HCT116 (cell line): ENCODE measurements at regions not wholly inside any gene's neighbourhood (a gene's known extent, or its start where the extent isn't known, plus 50 kb on each side); places are given as distances from the start of the nearest gene placed in this dataset.

Experiments
- ATAC-seq: fragments of 200-7000 bp; cut with Tn5 transposase; 2 replicates; pipeline ENCODE4 v1.9.1; 2020; ENCODE audit warnings: mild to moderate bottlenecking, moderate library complexity
- BruUV-seq: library from RNA; stranded (reverse); fragments of 400-500 nt; replicated peaks from 2 replicates; lab custom pipeline; 2021; lab: Mats Ljungman, UMichigan
- CTCF ChIA-PET: fragments of 300-600 bp; sonication (Branson Sonifier 250); formaldehyde crosslinking; loops from one replicate; lab custom pipeline; 2021; ENCODE audit warnings: antibody characterized with exemption; lab: Charles Lee
- POLR2A ChIA-PET: fragments of 300-600, 350-600 bp; sonication (Branson Sonifier 250); formaldehyde crosslinking; loops from one replicate; lab custom pipeline; 2021; ENCODE audit warnings: antibody characterized with exemption; lab: Charles Lee
- RAD21 ChIA-PET, 2 experiments: fragments of 300-600 bp; sonication (Branson Sonifier 250); formaldehyde crosslinking; loops; one replicate each; lab custom pipeline; 2023; ENCODE audit warnings: low total read pairs in 2 of 2; ENCODE audit not compliant: uncharacterized antibody in 2 of 2, unreplicated experiment in 2 of 2, low non-redundant PET in 1 of 2; lab: Charles Lee
- DNase-seq: peaks from one replicate; pipeline ENCODE4 v3.0.0-alpha.2; 2010; ENCODE audit warnings: low read depth, low spot score
- H2AFZ ChIP-seq: fragments of 200-600 bp; shearing (Covaris generic), sonication (generic); 2 replicates; pipeline ENCODE4 v1.6.1; 2017; ENCODE audit warnings: low read depth, mixed run types, mixed read lengths, antibody characterized with exemption, low read length; ENCODE audit not compliant: poor library complexity, severe bottlenecking
- H3K27ac ChIP-seq: 2 replicates; pipeline ENCODE4 v1.5.1; 2012; ENCODE audit warnings: low read depth, low read length
- H3K27me3 ChIP-seq: fragments of 200-600 bp; sonication (generic); 2 replicates; pipeline ENCODE4 v1.6.1; 2016; ENCODE audit warnings: mixed run types, low read length, mixed read lengths; ENCODE audit not compliant: insufficient read depth
- H3K36me3 ChIP-seq, 2 experiments: fragments of 200-500 bp in 1 of 2; fragments of 200-600 bp in 1 of 2; sonication (Bioruptor generic) in 1 of 2; sonication (generic) in 1 of 2; 2 replicates each; pipeline versions ENCODE4 v1.5.1 to v1.6.1; 2014 to 2016; ENCODE audit warnings: low read length in 2 of 2, inconsistent platforms in 1 of 2, mixed read lengths in 1 of 2, mixed run types in 1 of 2; ENCODE audit not compliant: insufficient read depth in 2 of 2, control insufficient read depth in 1 of 2
- H3K4me1 ChIP-seq, 2 experiments: fragments of 200-600 bp in 1 of 2; sonication (generic) in 1 of 2; 2 replicates each; pipeline versions ENCODE4 v1.5.1 to v1.6.1; 2012 to 2017; ENCODE audit warnings: low read length in 2 of 2, inconsistent platforms in 1 of 2, mild to moderate bottlenecking in 1 of 2, mixed read lengths in 1 of 2, mixed run types in 1 of 2, moderate library complexity in 1 of 2; ENCODE audit not compliant: insufficient read depth in 2 of 2, control insufficient read depth in 1 of 2
- H3K4me2 ChIP-seq: fragments of 200-600 bp; sonication (generic); 2 replicates; pipeline ENCODE4 v1.6.1; 2017; ENCODE audit warnings: mixed run types, low read length, mixed read lengths
- H3K4me3 ChIP-seq, 2 experiments: fragments of 200-600 bp in 1 of 2; sonication (generic) in 1 of 2; replicated peaks in 1 of 2; 2 replicates each; pipeline ENCODE4 v1.5.1; 2011 to 2016; ENCODE audit warnings: low read length in 2 of 2, control low read depth in 1 of 2, low read depth in 1 of 2, mild to moderate bottlenecking in 1 of 2, mixed read lengths in 1 of 2, mixed run types in 1 of 2
- H3K79me2 ChIP-seq: fragments of 200-600 bp; sonication (generic); 2 replicates; pipeline ENCODE4 v1.6.1; 2017; ENCODE audit warnings: mild to moderate bottlenecking, mixed run types, low read length, moderate library complexity, mixed read lengths; ENCODE audit not compliant: insufficient read depth
- H3K9ac ChIP-seq: fragments of 200-600 bp; sonication (generic); 2 replicates; pipeline ENCODE4 v1.6.1; 2016; ENCODE audit warnings: low read length, mixed read lengths
- H3K9me2 ChIP-seq: fragments of 200-600 bp; sonication (generic), shearing (Covaris generic); 2 replicates; pipeline ENCODE4 v1.6.1; 2017; ENCODE audit warnings: mixed run types, mild to moderate bottlenecking, moderate library complexity; ENCODE audit not compliant: insufficient read depth
- H3K9me3 ChIP-seq, 2 experiments: fragments of 200-500 bp in 1 of 2; fragments of 200-600 bp in 1 of 2; sonication (Bioruptor generic) in 1 of 2; sonication (generic) in 1 of 2; 2 replicates each; pipeline ENCODE4 v1.6.1; 2014 to 2017; ENCODE audit warnings: low read length in 2 of 2, mixed read lengths in 2 of 2, inconsistent platforms in 1 of 2, low read depth in 1 of 2, mild to moderate bottlenecking in 1 of 2, mixed run types in 1 of 2, moderate library complexity in 1 of 2; ENCODE audit not compliant: control insufficient read depth in 1 of 2, insufficient read depth in 1 of 2
- H4K20me1 ChIP-seq: fragments of 200-600 bp; sonication (generic), shearing (Covaris generic); 2 replicates; pipeline ENCODE4 v1.6.1; 2017; ENCODE audit warnings: mixed run types, mild to moderate bottlenecking, moderate library complexity; ENCODE audit not compliant: insufficient read depth
- ATF3 ChIP-seq: IDR thresholded peaks from 2 replicates; pipeline ENCODE4 v1.6.1; 2012
- CBX3 ChIP-seq: IDR thresholded peaks from 2 replicates; pipeline ENCODE4 v1.6.1; 2012; ENCODE audit warnings: low read depth
- CEBPB ChIP-seq: IDR thresholded peaks from 2 replicates; pipeline ENCODE4 v1.6.1; 2012; ENCODE audit warnings: low read depth
- EGR1 ChIP-seq: IDR thresholded peaks from 2 replicates; pipeline ENCODE4 v1.6.1; 2012; ENCODE audit warnings: low read depth
- ELF1 ChIP-seq: IDR thresholded peaks from 2 replicates; pipeline ENCODE4 v1.6.1; 2012; ENCODE audit warnings: low read depth, borderline replicate concordance
- EZH2 ChIP-seq: fragments of 200-600 bp; sonication (generic); IDR thresholded peaks from 2 replicates; pipeline ENCODE4 v1.6.1; 2017; ENCODE audit warnings: antibody characterized with exemption, mixed run types
- EZH2phosphoT487 ChIP-seq: fragments of 200-600 bp; IDR thresholded peaks from 2 replicates; pipeline ENCODE4 v1.6.1; 2018; ENCODE audit warnings: antibody characterized with exemption, borderline replicate concordance
- JUND ChIP-seq: IDR thresholded peaks from 2 replicates; pipeline ENCODE4 v1.6.1; 2012
- MAX ChIP-seq: IDR thresholded peaks from 2 replicates; pipeline ENCODE4 v1.6.1; 2012
- POLR2A ChIP-seq: IDR thresholded peaks from 2 replicates; pipeline ENCODE4 v1.7.0; 2011; ENCODE audit warnings: borderline replicate concordance; ENCODE audit not compliant: insufficient read depth, insufficient read length; ENCODE audit errors: extremely low read depth
- POLR2AphosphoS5 ChIP-seq: IDR thresholded peaks from 2 replicates; pipeline ENCODE4 v1.6.1; 2011; ENCODE audit warnings: mild to moderate bottlenecking, low read depth, low read length, moderate library complexity
- RAD21 ChIP-seq: IDR thresholded peaks from 2 replicates; pipeline ENCODE4 v1.6.1; 2012; ENCODE audit warnings: low read depth, mild to moderate bottlenecking
- SIN3A ChIP-seq: IDR thresholded peaks from 2 replicates; pipeline ENCODE4 v1.6.1; 2012; ENCODE audit warnings: low read depth
- SP1 ChIP-seq: IDR thresholded peaks from 2 replicates; pipeline ENCODE4 v1.6.1; 2012; ENCODE audit warnings: low read depth
- SRF ChIP-seq: IDR thresholded peaks from 2 replicates; pipeline ENCODE4 v1.6.1; 2012; ENCODE audit warnings: low read depth
- TCF7L2 ChIP-seq: IDR thresholded peaks from 2 replicates; pipeline ENCODE4 v1.7.0; 2011; ENCODE audit warnings: borderline replicate concordance, inconsistent platforms; ENCODE audit not compliant: insufficient read depth, insufficient read length; ENCODE audit errors: extremely low read depth
- ZFX ChIP-seq: fragments of 450-650 bp; IDR thresholded peaks from 2 replicates; pipeline ENCODE4 v1.6.1; 2017
- ZNF274 ChIP-seq: fragments of 200-500 bp; sonication (Bioruptor generic); IDR thresholded peaks from 2 replicates; pipeline ENCODE4 v1.6.1; 2014; ENCODE audit warnings: mild to moderate bottlenecking, low read depth, low read length, inconsistent platforms
- intact Hi-C: fragments of 100-400 bp; cut with micrococcal nuclease; formaldehyde crosslinking; loops from 2 replicates; pipeline ENCODE4 v1.10.0; 2022
- TF ChIP-seq, protein P1 (sequence below): IDR thresholded peaks from 2 replicates; pipeline ENCODE4 v1.6.1; 2011; ENCODE audit warnings: mild to moderate bottlenecking, low read length, moderate library complexity; ENCODE audit not compliant: insufficient replicate concordance; ENCODE audit errors: extremely low read depth
- TF ChIP-seq, protein P2 (sequence below): IDR thresholded peaks from 2 replicates; pipeline ENCODE4 v1.6.1; 2012; ENCODE audit warnings: low read depth

DNA sequence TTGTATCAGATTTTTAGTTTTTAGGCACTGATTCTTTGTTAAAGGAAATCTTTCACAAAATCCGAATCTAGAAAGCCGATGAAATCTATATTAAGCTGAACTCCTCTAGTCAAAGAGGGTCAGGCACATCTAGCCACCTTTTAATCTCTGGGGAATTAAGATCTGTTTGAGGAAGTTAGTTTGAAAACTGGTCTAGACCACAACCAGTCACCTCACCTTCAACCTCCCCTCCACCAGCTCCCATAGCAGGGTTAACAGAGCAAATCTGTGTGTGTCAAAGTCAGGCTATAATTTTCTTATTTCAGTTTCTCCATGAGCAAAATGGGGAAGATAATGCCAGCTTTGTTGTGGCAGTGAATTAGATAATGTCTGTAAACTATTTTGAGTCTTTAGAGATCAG is 110.0 kb upstream of the IGFBP7 start:
- CTCF ChIA-PET = no interaction called here
- Histone ChIP-seq H3K9ac (no peak overlapping the region), H3K36me3 (no peaks in the 10 kb centered on the region), H2AFZ (no peak overlapping the region), H3K27ac (no peak overlapping the region), H3K4me3 (no peak overlapping the region), H3K9me3 (no peaks in the 10 kb centered on the region), H3K9me2 (no peaks in the 10 kb centered on the region), H3K27me3 (0 out of 2 replicates have a peak, but pooled peaks cover 3% of the 10 kb centered on the region), H3K4me1 (no peaks in the 10 kb centered on the region), H3K79me2 (no peaks in the 10 kb centered on the region), H4K20me1 (no peaks in the 10 kb centered on the region), H3K4me2 (no peak overlapping the region)
- intact Hi-C loops = no loop called here
- RAD21 ChIA-PET = no interaction called here
- no peak for DNase-seq
- POLR2A ChIA-PET = no interaction called here
- no TSS peak for BruUV-seq
- no peak for ATAC-seq
- TF ChIP-seq EZH2 (no peak), TCF7L2 (no peak), JUND (no peak), ATF3 (no peak), SP1 (no peak), MAX (no peak), ELF1 (no peak), RAD21 (no peak), EGR1 (no peak), POLR2AphosphoS5 (no peak), ZFX (no peak), POLR2A (no peak), SIN3A (no peak), EZH2phosphoT487 (no peak), SRF (no peak), CBX3 (no peak), ZNF274 (no peak), CEBPB (no peak)
- TF ChIP-seq, protein P1, sequence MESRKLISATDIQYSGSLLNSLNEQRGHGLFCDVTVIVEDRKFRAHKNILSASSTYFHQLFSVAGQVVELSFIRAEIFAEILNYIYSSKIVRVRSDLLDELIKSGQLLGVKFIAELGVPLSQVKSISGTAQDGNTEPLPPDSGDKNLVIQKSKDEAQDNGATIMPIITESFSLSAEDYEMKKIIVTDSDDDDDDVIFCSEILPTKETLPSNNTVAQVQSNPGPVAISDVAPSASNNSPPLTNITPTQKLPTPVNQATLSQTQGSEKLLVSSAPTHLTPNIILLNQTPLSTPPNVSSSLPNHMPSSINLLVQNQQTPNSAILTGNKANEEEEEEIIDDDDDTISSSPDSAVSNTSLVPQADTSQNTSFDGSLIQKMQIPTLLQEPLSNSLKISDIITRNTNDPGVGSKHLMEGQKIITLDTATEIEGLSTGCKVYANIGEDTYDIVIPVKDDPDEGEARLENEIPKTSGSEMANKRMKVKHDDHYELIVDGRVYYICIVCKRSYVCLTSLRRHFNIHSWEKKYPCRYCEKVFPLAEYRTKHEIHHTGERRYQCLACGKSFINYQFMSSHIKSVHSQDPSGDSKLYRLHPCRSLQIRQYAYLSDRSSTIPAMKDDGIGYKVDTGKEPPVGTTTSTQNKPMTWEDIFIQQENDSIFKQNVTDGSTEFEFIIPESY = no peak
- TF ChIP-seq, protein P2, sequence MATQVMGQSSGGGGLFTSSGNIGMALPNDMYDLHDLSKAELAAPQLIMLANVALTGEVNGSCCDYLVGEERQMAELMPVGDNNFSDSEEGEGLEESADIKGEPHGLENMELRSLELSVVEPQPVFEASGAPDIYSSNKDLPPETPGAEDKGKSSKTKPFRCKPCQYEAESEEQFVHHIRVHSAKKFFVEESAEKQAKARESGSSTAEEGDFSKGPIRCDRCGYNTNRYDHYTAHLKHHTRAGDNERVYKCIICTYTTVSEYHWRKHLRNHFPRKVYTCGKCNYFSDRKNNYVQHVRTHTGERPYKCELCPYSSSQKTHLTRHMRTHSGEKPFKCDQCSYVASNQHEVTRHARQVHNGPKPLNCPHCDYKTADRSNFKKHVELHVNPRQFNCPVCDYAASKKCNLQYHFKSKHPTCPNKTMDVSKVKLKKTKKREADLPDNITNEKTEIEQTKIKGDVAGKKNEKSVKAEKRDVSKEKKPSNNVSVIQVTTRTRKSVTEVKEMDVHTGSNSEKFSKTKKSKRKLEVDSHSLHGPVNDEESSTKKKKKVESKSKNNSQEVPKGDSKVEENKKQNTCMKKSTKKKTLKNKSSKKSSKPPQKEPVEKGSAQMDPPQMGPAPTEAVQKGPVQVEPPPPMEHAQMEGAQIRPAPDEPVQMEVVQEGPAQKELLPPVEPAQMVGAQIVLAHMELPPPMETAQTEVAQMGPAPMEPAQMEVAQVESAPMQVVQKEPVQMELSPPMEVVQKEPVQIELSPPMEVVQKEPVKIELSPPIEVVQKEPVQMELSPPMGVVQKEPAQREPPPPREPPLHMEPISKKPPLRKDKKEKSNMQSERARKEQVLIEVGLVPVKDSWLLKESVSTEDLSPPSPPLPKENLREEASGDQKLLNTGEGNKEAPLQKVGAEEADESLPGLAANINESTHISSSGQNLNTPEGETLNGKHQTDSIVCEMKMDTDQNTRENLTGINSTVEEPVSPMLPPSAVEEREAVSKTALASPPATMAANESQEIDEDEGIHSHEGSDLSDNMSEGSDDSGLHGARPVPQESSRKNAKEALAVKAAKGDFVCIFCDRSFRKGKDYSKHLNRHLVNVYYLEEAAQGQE = no peak
- TF ChIP-seq, all 23 proteins: peak for 0
